AG09309 (cell line): ENCODE measurements at regions not wholly inside any gene's neighbourhood (a gene's known extent, or its start where the extent isn't known, plus 50 kb on each side); places are given as distances from the start of the nearest gene placed in this dataset.

ENCODE experiments used
- DNase-seq: peaks from one replicate; pipeline ENCODE4 v3.0.0-alpha.2; 2010; ENCODE audit warnings: low read depth
- H3K4me3 ChIP-seq: 2 replicates; pipeline ENCODE4 v1.5.1; 2011; ENCODE audit warnings: mild to moderate bottlenecking, low read depth, low read length, moderate library complexity; ENCODE audit not compliant: control insufficient read depth
- CTCF ChIP-seq: IDR thresholded peaks from 2 replicates; pipeline ENCODE4 v1.5.1; 2011; ENCODE audit warnings: mild to moderate bottlenecking, low read depth, low read length, inconsistent platforms; ENCODE audit not compliant: insufficient read depth, control insufficient read depth; ENCODE audit errors: missing control alignments

- no peak for TF ChIP-seq CTCF
- no peak for DNase-seq
- H3K4me3 ChIP-seq, result no peak overlapping the region
These were observed 376.9 kb upstream of the LYPLAL1 start for GRCh38 chr1:218796773-218797172.

GRCh38 chr1:218802799-218803198, 370.9 kb upstream of the LYPLAL1 start:
- no peak overlapping the region for H3K4me3 ChIP-seq
- no peak for DNase-seq
- no peak for TF ChIP-seq CTCF

- no peak for DNase-seq
- H3K4me3 ChIP-seq, result no peak overlapping the region
- no peak for TF ChIP-seq CTCF
These were observed 370.2 kb upstream of the LYPLAL1 start for GRCh38 chr1:218803351-218803997.

GRCh38 chr1:218804014-218804785, 369.5 kb upstream of the LYPLAL1 start:
- no peak for DNase-seq
- H3K4me3 ChIP-seq, result no peak overlapping the region
- TF ChIP-seq CTCF, result no peak

GRCh38 chr1:218809061-218809460, 364.6 kb upstream of the LYPLAL1 start:
- no peak for TF ChIP-seq CTCF
- no peak overlapping the region for H3K4me3 ChIP-seq
- no peak for DNase-seq

- no peak for TF ChIP-seq CTCF
- H3K4me3 ChIP-seq, result no peak overlapping the region
- no peak for DNase-seq
These were observed 364.1 kb upstream of the LYPLAL1 start for GRCh38 chr1:218809625-218810024.

GRCh38 chr1:218810306-218810705, 363.4 kb upstream of the LYPLAL1 start:
- H3K4me3 ChIP-seq, result no peak overlapping the region
- no peak for DNase-seq
- TF ChIP-seq CTCF, result no peak
